HG02610 (cell line): ENCODE measurements at regions not wholly inside any gene's neighbourhood (a gene's known extent, or its start where the extent isn't known, plus 50 kb on each side); places are given as distances from the start of the nearest gene placed in this dataset.
"Not testable (repeated sequence)": the region's sequence is repeated elsewhere in the genome, so short reads cannot be mapped to it uniquely, and the experiment has no call there.

Experiments
- ATAC-seq: cut with Tn5 transposase; IDR thresholded peaks from one replicate; pipeline ENCODE4 v1.9.1; 2021; ENCODE audit warnings: mild to moderate bottlenecking, moderate library complexity; ENCODE audit not compliant: unreplicated experiment

- no peak for ATAC-seq
Observed at GRCh38 chr3:182486463-182486862, 306.8 kb upstream of the ATP11B start.

GRCh38 chr3:182487143-182487542 is 306.2 kb upstream of the ATP11B start:
- no peak for ATAC-seq

- no peak for ATAC-seq
Observed at GRCh38 chr3:182487611-182488010, 305.7 kb upstream of the ATP11B start.

- no peak for ATAC-seq
Observed at GRCh38 chr3:182490596-182491491, 302.5 kb upstream of the ATP11B start.

GRCh38 chr3:182491577-182491976 is 301.7 kb upstream of the ATP11B start:
- ATAC-seq, result no peak

GRCh38 chr3:182492536-182492935 is 300.8 kb upstream of the ATP11B start:
- no peak for ATAC-seq

- no peak for ATAC-seq
Observed at GRCh38 chr3:182500289-182500688, 293.0 kb upstream of the ATP11B start.

GRCh38 chr3:182501856-182502255 is 291.4 kb upstream of the ATP11B start:
- ATAC-seq, result no peak

GRCh38 chr3:182503401-182503800 is 289.9 kb upstream of the ATP11B start:
- no peak for ATAC-seq

GRCh38 chr3:182508919-182509711 is 284.2 kb upstream of the ATP11B start:
- ATAC-seq, result no peak

GRCh38 chr3:182509844-182510460 is 283.4 kb upstream of the ATP11B start:
- ATAC-seq, result no peak

- no peak for ATAC-seq
Observed at GRCh38 chr3:182514236-182514964, 278.9 kb upstream of the ATP11B start.

GRCh38 chr3:182516597-182517336 is 276.5 kb upstream of the ATP11B start:
- ATAC-seq, result no peak

GRCh38 chr3:182519569-182519968 is 273.7 kb upstream of the ATP11B start:
- ATAC-seq, result no peak

GRCh38 chr3:182521339-182521738 is 272.0 kb upstream of the ATP11B start:
- ATAC-seq, result no peak

GRCh38 chr3:182523424-182523823 is 269.9 kb upstream of the ATP11B start:
- not testable (repeated sequence) for ATAC-seq

- ATAC-seq, result no peak
Observed at GRCh38 chr3:182523836-182524235, 269.5 kb upstream of the ATP11B start.

GRCh38 chr3:182524711-182525401 is 268.4 kb upstream of the ATP11B start:
- ATAC-seq, result no peak

- no peak for ATAC-seq
Observed at GRCh38 chr3:182525766-182526374, 267.4 kb upstream of the ATP11B start.
